ENCODE measurements at regions not wholly inside any gene's neighbourhood (a gene's known extent, or its start where the extent isn't known, plus 50 kb on each side); places are given as distances from the start of the nearest gene placed in this dataset.

DNA sequence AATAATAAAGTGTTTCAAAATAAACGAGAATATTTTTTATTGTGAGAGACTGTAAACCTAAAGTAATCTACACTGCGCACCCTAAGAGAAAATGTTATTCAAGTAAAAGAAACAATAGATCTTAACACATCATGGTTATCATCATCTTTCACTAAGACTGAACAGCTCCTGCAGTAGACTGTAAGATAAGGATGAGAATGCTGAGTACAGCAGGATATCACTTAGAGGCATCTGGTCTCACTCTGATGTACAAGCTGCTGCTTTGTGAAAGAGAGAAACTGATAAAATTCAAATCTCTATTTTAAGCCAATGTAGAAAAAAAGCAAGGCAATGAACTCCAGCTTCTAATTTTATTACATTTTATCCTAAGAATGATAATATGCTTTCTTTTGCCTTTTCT lies 261.7 kb upstream of the HTR2A start:
- no peaks in the 10 kb centered on the region for H3K4me1 Mint-ChIP-seq
- no peaks in the 10 kb centered on the region for H3K36me3 ChIP-seq (replicated peaks in 1 of 2; ENCODE audit: control insufficient read depth in 1 of 2, insufficient read depth in 2 of 2, low read length in 2 of 2)
- TF ChIP-seq, protein P1, sequence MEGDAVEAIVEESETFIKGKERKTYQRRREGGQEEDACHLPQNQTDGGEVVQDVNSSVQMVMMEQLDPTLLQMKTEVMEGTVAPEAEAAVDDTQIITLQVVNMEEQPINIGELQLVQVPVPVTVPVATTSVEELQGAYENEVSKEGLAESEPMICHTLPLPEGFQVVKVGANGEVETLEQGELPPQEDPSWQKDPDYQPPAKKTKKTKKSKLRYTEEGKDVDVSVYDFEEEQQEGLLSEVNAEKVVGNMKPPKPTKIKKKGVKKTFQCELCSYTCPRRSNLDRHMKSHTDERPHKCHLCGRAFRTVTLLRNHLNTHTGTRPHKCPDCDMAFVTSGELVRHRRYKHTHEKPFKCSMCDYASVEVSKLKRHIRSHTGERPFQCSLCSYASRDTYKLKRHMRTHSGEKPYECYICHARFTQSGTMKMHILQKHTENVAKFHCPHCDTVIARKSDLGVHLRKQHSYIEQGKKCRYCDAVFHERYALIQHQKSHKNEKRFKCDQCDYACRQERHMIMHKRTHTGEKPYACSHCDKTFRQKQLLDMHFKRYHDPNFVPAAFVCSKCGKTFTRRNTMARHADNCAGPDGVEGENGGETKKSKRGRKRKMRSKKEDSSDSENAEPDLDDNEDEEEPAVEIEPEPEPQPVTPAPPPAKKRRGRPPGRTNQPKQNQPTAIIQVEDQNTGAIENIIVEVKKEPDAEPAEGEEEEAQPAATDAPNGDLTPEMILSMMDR (IDR thresholded peaks at IDR 0.05) = no peak
- H3K79me2 ChIP-seq (ENCODE audit: insufficient read depth, low read length) = no peaks in the 10 kb centered on the region
- no peak overlapping the region for H3K4me3 Mint-ChIP-seq
- H3K4me2 ChIP-seq (replicated peaks; ENCODE audit: extremely low read depth, low read length, poor library complexity, severe bottlenecking) = no peak overlapping the region
- H3K27me3 ChIP-seq (ENCODE audit: control insufficient read depth in 2 of 2, insufficient read depth in 2 of 2, low read length in 2 of 2) = no peaks in the 10 kb centered on the region
- WGBS (ENCODE audit: insufficient coverage) = no CpG with 5 or more reads among the region's 2 CpGs
- no peaks in the 10 kb centered on the region for H3K4me1 ChIP-seq (ENCODE audit: control insufficient read depth in 1 of 2, insufficient read depth in 2 of 2, low read length in 2 of 2)
- H3K27ac Mint-ChIP-seq = no peak overlapping the region
- H2AFZ ChIP-seq (ENCODE audit: insufficient read depth, low read depth, low read length, poor library complexity, severe bottlenecking) = no peak overlapping the region
- no peak overlapping the region for H3K27ac ChIP-seq (ENCODE audit: low read depth in 1 of 2, low read length in 2 of 2)
- DNase-seq = no peak
- peaks cover 0 to 10% of the 10 kb centered on the region in 2 donors for H3K9me3 ChIP-seq (replicated peaks in 1 of 2; ENCODE audit: control insufficient read depth in 1 of 2, insufficient read depth in 1 of 2, low read length in 2 of 2)
- peaks cover 7 to 12% (median 8%) of the 10 kb centered on the region in 7 donors for H3K9me3 Mint-ChIP-seq
- H3K9ac ChIP-seq (ENCODE audit: insufficient read depth, low read length, poor library complexity, severe bottlenecking) = no peak overlapping the region
- no peaks in the 10 kb centered on the region for H3K36me3 Mint-ChIP-seq
- no peak overlapping the region for H3K4me3 ChIP-seq (replicated peaks in 1 of 3; ENCODE audit: low read depth in 2 of 3, low read length in 3 of 3)
- H4K20me1 ChIP-seq (ENCODE audit: insufficient read depth, low read length) = no peaks in the 10 kb centered on the region
- peaks cover 0 to 2% (median 0%) of the 10 kb centered on the region in 3 donors for H3K27me3 Mint-ChIP-seq (ENCODE audit: low read depth in 3 of 3)
- intact Hi-C loops (cut with micrococcal nuclease) = no loop called here

DNA sequence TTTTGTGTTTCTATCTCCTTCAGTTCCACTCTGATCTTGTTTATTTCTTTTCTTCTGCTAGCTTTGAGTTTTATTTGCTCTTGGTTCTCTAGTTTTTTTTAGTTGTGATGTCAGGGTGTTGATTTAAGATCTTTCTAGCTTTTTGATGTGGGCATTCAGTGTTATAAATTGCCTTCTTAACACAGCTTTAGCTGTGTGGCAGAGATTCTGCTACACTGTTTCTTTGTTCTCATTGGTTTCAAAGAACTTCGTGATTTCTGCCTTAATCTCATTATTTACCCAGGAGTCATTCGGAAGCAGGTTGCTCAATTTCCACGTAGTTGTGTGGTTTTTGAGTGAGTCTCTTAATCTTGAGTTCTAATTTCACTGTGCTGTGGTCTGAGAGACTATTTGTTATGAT lies 251.7 kb upstream of the HTR2A start:
- WGBS (ENCODE audit: insufficient coverage) = no CpG with 5 or more reads among the region's 3 CpGs
- Mint-ChIP-seq H3K9me3 (peaks cover 0 to 4% (median 0%) of the 10 kb centered on the region in 7 donors), H3K27me3 (ENCODE audit: low read depth in 3 of 3) (peaks cover 0 to 3% (median 1%) of the 10 kb centered on the region in 3 donors), H3K36me3 (no peaks in the 10 kb centered on the region), H3K4me3 (no peak overlapping the region), H3K27ac (no peak overlapping the region), H3K4me1 (no peaks in the 10 kb centered on the region)
- H3K79me2 ChIP-seq (ENCODE audit: insufficient read depth, low read length) = no peaks in the 10 kb centered on the region
- H2AFZ ChIP-seq (ENCODE audit: insufficient read depth, low read depth, low read length, poor library complexity, severe bottlenecking) = no peak overlapping the region
- no peak overlapping the region for H3K27ac ChIP-seq (ENCODE audit: low read depth in 1 of 2, low read length in 2 of 2)
- H3K9me3 ChIP-seq (replicated peaks in 1 of 2; ENCODE audit: control insufficient read depth in 1 of 2, insufficient read depth in 1 of 2, low read length in 2 of 2) = no peaks in the 10 kb centered on the region
- H3K27me3 ChIP-seq (ENCODE audit: control insufficient read depth in 2 of 2, insufficient read depth in 2 of 2, low read length in 2 of 2) = no peaks in the 10 kb centered on the region
- intact Hi-C loops (cut with micrococcal nuclease) = no loop called here
- no peaks in the 10 kb centered on the region for H4K20me1 ChIP-seq (ENCODE audit: insufficient read depth, low read length)
- H3K36me3 ChIP-seq (replicated peaks in 1 of 2; ENCODE audit: control insufficient read depth in 1 of 2, insufficient read depth in 2 of 2, low read length in 2 of 2) = no peaks in the 10 kb centered on the region
- no peak overlapping the region for H3K4me2 ChIP-seq (replicated peaks; ENCODE audit: extremely low read depth, low read length, poor library complexity, severe bottlenecking)
- no peak for DNase-seq
- TF ChIP-seq, protein P1 (IDR thresholded peaks at IDR 0.05) = no peak
- H3K4me3 ChIP-seq (replicated peaks in 1 of 3; ENCODE audit: low read depth in 2 of 3, low read length in 3 of 3) = no peak overlapping the region
- H3K9ac ChIP-seq (ENCODE audit: insufficient read depth, low read length, poor library complexity, severe bottlenecking) = no peak overlapping the region
- H3K4me1 ChIP-seq (ENCODE audit: control insufficient read depth in 1 of 2, insufficient read depth in 2 of 2, low read length in 2 of 2) = no peaks in the 10 kb centered on the region
